Smooth muscle cell of the brain vasculature (primary cell): ENCODE measurements at regions not wholly inside any gene's neighbourhood (a gene's known extent, or its start where the extent isn't known, plus 50 kb on each side); places are given as distances from the start of the nearest gene placed in this dataset.
"Not testable (repeated sequence)": the region's sequence is repeated elsewhere in the genome, so short reads cannot be mapped to it uniquely, and the experiment has no call there.

ENCODE experiments used
- DNase-seq: peaks from one replicate; pipeline ENCODE4 v3.0.0-alpha.2; 2012; ENCODE audit warnings: low read depth, low spot score

DNA sequence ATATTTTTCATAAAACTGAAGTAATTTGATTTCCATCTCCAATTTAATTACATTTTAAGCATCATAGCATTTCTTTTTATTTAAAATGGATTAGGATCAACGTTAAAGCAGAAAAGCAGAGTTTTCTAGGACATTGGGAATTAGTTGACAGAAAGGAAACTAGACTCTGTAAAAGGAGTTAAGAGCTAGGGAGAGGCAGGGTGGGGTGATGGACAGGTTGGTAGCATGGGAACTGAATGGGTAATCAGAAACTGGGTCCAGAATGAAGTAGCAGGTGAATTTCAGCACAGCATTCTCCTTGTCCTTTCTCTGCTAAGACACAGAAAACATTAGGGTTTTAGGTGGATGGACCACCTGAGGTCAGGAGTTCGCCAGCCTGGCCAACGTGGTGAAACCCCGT, 97.6 kb downstream of the ANAPC4 start:
- no peak for DNase-seq

DNA sequence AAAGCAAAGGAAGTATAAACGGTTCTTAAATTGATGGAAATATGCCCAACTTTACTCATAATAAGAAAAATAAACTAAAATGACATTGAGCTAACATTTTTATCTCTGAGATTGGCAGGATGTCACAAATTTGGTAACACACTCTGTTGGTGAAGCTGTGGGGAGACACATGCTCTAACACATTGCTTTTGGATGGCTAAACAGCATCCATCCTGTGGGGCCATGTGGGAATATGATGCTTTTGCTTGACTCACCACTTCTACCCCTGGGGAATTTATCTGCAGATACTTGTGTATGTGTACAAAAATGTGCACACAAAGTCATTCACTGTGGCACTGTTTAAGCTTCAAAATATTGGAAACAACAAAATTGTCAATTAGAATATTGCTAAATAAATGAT, 100.2 kb downstream of the ANAPC4 start:
- no peak for DNase-seq

DNA sequence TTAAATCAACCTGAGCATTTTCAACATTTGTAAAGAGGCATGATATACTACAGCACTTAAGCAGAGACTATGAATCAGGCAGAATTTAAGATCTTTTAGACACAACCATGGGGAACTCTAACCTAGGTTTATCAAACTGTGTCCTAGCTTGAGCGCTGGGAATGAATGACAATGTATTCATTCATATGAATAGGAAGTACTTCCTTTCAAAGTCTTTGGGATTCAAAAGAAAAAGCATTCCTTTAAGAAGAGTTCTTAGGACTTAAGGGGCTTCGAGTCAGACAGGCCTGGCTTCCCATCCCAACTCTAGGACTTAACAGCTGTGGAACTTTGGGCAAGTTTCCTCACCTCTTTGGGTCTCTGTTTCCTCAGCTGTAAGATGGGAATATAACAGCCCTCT, 104.6 kb downstream of the ANAPC4 start:
- DNase-seq: no peak

DNA sequence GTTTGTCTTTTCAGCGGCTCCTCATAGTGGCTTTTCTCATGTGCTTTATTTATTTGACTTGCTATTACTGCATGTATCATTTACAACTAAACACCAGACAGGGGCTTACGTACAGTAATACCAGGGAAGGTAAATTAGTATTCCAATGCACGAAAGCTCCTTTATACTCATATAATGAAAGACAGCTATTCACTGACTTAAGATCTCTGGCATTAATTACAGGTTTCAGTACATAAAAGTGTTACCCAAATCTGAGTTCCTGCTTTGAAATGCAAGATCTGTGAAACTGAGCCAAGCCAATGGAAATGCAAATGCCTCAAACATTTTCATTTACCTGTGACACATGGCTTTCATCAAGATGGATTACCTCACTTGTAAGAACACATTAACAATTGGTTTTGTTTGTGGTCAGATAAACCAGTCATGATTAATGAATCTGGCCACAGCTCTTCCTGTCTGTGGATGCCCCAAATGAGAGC, 107.2 kb downstream of the ANAPC4 start:
- no peak for DNase-seq

DNA sequence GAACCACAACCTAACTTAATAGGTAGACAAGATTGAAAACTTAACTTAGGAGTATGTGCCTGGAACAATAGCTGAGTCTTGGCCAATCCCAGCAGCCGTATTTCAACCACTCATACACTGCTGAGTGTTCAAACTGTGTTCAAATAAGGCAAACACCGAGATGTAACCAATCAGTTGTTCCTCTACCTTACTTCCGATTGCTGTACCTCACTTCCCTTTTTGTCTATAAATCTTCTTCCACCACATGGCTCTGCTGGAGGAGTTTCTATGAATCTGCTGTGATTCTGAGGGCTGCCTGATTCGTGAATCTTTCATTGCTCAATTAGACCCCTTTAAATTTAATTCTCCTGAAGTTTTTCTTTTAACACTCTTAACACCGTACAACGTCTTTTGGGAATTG, 108.0 kb downstream of the ANAPC4 start:
- no peak for DNase-seq

DNA sequence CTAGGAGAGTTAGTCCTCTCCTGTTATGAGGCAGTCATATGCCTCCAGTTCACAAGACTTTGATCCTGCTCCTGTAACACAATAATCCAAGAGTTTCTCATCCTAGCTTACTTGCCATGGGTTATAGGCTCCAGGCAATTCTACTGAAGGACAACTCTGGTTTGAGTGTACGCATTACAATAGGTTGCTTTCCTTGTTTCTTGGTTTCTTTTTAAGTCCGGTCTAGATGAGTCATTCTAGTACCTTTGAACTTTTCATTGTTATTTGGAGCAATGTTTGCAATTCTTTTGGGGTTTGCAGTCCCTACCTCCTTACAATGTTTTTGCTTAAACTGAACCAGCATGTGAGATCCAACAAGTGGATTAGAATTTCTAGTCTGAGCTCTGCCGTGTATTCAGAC, 109.1 kb downstream of the ANAPC4 start:
- peak; percentile 13 for DNase-seq

DNA sequence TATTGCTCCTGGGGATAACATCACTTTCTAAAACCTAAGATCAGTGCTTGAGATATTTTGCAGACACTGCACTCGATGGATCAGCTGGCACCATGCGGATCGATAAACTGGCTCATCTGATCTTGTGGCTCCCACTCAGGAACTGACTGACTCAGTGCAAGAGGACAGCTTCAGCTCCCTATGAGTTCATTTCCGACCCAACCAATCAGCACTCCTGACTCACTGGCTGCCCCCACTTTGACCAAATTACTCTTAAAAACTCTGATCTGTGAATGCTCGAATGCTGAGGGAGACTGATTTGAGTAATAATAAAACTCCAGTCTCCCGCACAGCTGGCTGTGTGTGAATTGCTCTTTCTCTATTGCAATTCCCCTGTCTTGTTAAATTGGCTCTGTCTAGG, 110.1 kb downstream of the ANAPC4 start:
- no peak for DNase-seq

DNA sequence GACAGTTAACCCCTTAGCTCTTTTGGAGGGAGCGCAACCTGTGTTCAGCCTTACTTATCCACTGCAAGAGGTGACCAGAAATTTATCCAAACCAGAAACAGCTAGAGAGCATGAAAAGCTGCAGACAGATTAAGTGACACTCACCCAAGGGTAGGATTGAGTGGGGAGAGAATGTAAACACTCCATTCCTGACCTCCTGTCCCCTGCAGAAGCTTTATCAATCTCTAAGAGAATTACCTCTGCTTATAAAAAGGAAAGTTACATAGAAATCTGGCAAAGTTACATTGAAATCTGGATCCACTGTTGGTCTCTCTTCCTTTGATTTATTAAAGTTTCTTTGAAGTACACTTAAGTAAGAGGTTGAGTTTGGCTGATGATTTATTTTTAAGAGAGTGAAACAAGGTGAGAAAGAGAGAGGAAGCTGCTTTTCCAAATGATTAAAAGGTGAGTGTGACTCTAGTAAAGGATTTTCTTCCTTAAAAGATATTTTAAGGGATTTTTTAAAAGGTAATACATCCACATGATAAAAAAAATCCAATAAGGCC, 112.3 kb downstream of the ANAPC4 start:
- DNase-seq: no peak

DNA sequence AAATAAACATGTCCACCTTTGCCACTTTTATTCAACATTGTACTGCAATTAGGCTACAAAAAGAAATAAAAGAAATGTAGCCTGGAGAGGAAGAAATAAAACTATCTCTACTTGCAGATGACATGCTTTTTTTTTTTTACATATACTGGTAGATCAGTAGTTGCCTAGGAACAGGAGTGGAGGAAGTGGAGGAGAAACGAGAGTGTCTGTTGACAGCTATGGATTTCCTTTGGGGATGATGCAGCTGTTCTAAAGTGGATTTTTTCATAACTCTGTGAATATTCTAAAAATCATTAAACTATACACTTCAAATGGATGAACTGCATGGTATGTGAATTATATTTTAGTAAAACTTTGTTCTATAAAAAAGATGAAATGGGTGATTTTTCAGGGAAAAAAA, 116.4 kb downstream of the ANAPC4 start:
- no peak for DNase-seq

DNA sequence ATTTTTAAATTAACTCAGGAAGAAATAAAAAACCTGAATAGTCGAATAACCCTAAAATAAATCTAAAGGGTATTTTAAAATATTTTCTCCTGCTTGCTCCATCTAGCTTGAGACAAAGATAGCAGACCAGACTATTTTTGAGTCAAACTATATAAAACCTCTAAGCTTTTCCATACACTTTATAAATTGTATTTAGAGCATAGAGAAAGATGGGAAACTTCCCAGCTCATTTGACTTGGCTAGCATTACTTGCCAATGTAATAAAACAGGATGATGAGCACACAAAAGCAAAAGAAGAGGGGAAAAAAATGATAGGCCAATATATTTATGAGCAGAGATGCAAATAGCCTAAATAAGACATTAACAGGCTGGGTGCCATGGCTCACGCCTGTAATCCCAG, 117.1 kb downstream of the ANAPC4 start:
- no peak for DNase-seq

DNA sequence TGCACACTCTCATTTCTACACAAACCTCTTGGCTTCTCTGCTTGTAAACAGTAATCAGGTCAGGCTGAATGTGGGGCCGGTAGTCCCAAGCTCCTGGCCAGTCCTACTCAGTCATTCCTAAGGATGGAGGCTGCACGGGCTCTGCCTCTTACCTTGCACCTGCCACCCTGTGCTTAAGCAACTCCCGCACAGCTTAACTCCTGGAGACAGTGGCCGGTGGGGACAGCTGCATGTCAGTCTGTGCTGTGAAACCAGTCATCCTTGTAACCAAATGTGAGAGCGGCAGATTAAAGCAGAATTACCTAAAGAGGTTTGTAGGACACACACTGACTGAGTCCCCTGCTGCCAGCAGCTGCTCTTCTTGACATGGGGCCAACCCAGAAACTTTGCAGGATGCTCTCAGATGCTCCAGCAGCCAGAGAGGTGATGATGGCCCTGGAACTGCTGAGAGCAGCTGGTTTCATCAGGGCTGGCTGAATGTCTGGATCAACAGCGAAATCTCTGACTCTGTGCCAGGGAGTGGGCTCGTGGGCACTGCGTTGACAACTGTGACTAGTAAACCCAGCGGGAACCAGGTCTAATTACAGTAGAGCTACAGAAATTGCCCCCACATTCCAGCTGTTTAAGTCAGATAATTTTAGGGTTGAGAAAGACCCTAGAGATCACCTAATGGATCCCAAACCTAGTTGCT, 123.7 kb downstream of the ANAPC4 start:
- no peak for DNase-seq

DNA sequence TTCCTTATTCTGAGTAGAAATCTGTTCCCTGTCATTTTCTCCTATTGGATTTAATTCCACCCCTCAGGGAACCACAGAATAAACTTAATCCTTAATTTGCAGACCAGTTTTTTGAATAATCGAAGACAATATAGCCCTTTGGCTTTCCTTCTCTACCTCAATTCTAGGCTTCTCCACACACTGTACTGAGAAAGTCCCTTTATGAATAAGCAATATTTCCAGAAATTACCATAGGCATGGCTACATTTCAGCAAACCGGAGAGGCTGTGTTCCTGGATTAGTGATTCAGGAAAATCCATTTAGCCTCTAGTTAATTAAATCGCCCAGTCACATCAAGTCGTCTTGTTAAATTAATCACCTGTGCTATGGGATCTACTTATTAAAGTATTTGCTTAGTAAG, 125.1 kb downstream of the ANAPC4 start:
- no peak for DNase-seq

DNA sequence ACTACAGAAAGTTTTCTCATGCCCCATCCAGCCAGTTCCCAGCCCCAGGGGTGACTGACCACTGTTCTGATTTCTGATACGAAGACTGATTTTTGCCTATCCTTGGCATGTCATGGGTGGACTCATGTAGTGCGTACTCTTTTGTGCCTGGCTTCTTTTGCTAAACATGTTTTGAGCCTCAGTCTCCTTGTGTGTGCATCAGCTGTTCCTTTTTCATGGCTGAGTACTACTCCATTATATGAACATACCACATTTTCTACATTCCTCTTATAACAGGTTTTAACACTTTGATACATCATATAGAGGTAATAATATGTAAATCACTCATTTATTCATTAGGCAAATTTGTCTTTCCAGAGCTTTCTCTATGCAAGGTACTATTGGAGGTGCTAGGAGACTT, 126.7 kb downstream of the ANAPC4 start:
- no peak for DNase-seq

DNA sequence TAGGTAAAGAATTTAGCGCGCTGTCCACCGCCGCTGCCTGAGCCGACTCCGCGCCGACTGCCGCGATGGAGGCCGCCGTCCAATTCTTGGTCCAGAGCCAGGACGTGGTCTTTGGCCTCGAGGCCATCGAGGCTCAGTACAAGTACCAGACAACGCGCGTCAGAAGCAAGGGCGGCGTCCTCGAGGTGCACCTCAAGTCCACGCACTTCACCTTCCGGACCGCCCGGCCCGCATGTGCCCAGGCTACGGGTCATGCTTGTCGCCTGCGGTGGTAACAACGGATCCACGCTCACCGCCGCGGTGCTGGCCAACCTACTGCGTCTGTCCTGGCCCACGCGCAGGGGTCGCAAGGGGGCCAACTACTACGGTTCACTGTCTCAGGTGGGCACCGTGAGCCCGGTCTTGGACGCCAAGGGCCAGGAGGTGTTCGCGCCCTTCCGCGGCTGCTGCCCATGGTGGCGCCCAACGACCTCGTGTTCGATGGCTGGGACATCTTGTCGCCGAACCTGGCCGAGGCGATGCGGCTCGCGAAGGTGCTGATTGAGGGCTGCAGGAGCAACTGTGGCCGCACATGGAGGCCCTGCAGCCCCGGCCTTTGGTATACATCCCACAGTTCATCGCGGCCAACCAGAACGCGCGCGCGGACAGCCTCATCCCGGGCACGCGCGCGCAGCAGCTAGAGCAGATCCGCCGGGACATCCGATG, 128.0 kb downstream of the ANAPC4 start:
- DNase-seq: no peak

DNA sequence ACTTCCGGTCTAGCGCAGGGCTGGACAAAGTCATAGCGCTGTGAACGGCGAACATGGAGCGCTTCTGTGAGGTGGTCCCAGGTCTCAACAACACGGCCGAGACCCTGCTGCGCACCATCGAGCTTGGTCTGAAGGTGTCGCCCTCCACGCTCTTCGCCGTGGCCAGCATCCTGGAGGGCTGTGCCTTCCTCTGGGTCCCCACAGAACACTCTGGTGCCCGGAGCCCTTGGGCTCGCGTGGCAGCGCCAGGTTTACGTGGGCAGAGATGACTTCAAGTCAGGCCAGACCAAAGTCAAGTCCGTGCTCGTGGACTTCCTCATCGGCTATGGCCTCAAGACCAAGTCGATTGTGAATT, 128.6 kb downstream of the ANAPC4 start:
- DNase-seq: no peak

DNA sequence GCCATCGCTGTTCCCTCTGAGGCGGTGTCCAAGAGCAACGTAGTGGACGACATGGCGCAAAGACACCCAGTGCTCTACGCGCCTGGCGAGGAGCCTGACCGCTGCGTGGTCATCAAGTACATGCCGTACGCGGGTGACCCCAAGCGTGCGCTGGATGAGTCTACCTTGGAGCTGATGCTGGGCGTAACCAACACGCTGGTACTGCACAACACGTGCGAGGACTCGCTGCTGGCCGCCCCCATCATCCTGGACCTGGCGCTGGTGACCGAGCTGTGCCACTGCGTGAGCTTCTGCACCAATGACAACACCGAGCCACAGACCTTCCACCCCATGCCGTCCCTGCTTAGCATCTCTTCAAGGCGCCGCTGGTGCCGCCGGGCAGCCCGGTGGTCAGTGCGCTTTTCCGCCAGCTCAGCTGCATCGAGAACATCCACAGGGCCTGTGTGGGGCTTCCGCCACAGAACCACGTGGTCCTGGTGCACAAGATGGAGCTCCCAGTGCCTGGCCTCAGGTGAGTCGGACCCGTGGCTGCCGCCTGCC, 129.0 kb downstream of the ANAPC4 start:
- no peak for DNase-seq

DNA sequence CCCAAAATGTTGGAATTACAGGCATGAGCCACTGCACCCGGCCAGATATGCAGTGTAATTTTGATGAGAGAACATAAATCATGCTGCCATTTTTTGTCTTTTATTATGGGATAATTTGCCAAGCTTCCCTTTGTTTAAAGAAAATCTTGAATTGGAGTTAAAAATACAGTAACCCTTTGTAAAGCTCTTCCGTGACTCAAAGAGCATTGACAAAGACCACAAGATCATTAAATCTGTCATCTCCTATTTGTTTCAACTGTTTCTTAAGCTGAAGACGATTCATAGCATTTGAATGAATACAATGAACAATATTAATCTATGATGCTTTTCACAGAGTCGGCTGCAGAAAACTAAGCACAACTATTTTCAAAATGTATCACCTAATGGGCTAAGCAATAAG, 132.6 kb downstream of the ANAPC4 start:
- no peak for DNase-seq

DNA sequence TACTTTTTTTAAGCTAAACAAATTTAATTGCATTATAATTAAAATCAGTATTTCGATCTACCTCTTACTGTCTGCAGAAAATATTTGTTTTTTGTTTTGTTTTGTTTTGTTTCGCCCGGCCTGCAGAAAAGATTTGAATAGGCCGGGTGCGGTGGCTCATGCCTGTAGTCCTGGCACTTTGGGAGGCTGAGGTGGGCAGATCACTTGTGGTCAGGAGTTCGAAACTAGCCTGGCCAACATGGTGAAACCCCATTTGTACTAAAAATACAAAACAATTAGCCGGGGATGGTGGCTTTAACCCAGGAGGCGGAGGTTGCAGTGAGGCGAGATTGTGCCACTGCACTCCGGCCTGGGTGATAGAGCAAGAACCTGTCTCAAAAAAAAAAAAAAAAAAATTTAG, 134.8 kb downstream of the ANAPC4 start:
- DNase-seq: not testable (repeated sequence)

DNA sequence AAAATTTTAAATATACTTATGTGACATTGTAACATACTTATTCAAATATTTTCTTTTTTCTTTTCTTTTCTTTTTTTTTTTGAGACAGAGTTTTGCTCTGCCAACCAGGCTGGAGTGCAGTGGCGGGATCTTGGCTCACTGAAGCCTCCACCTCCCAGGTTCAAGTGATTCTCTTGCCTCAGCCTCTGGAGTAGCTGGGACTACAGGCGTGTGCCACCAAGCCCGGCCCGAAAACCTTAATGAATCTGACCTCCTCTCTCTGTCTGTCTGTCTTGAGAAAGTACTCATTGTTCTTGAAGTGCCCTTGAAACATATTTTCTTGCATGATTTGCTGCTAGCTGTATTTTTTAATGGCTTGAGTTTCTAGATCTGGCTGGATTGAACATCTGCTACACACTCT, 136.8 kb downstream of the ANAPC4 start:
- DNase-seq: no peak

DNA sequence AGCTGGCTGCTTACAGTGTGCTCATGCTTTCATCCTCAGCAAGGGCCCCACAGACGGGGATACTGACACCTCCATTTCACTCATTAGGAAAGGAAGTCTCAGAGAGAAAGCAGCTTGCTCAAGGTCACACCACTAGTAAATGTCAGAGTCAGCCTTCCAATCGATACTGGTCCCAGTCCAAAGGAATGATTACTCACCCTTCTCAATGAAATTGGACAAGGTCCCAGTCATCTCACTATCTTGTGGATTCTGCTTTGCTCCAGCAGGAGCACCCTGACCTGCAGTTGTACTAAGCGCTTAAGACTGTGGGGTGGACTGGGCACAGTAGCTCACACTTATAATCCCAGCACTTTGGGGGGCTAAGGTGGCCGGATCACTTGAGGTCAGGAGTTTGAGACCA, 132.2 kb upstream of the SLC34A2 start:
- DNase-seq: no peak

DNA sequence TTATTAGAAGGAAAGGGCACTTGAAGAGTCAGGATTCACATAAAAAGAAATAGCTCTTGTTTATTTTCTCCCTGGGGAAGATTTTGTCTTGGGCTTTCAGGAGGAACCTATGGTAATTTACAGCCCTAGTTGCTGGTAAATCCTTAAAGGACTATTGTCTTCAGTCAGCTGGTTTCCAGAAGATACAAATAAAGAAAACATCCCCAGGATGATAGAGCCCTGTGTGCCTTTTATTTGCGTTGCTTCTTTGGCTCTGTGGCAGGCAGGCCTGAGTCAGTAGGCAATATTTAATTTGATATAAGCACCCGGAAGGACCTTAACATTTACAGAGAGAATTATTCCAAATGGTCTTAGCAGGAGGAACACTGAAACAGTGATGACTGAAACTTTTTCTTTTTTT, 131.0 kb upstream of the SLC34A2 start:
- no peak for DNase-seq

DNA sequence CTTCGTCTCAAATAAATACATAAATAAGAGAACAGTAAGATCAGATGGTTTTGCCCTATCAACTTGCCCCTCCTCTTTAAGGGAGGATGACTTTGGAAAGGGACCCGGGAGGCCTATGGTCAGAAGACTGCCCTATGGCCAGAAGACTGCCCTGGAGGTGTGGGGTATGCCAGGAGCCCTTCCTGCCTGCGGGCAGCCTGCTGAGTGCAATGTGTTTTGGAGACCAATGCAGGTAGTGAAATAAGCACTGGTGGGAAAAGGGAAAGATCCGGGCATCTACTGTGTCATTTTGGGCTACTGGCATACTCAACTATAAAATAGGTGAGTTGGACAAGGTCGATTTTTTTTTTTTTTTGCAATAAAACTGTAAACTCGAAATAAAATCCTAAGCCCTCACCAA, 129.8 kb upstream of the SLC34A2 start:
- no peak for DNase-seq

DNA sequence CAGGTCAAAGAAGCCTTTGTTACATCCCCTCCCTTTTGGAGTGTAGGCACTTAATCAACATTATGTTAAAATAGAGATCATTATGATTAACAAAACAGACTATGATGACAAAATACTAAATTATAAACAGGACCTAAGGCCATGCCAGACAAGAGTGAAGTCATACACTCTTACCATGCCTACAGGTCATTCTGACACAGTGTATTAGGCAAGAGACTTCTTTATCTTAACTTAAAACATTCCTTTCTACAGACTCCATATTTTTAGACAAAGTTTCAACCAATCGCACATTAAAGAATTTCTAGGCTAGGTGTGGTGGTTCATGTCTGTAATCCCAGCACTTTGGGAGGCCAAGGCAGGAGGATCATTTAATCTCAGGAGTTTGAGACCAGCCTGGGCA, 128.6 kb upstream of the SLC34A2 start:
- DNase-seq: no peak
